ENCODE measurements at regions not wholly inside any gene's neighbourhood (a gene's known extent, or its start where the extent isn't known, plus 50 kb on each side); places are given as distances from the start of the nearest gene placed in this dataset.

- no peak for DNase-seq (ENCODE audit: low read depth, low spot score)
- in situ Hi-C loops (cut with HindIII; ENCODE audit: low pct_unique_long_range_greater_than_20kb, low sequenced_read_pairs): no loop called here
These were observed 133.6 kb upstream of the HMHB1 start for GRCh38 chr5:143678148-143678905.

- DNase-seq (ENCODE audit: low read depth, low spot score): no peak
- in situ Hi-C loops (cut with HindIII; ENCODE audit: low pct_unique_long_range_greater_than_20kb, low sequenced_read_pairs): no loop called here
These were observed 134.6 kb upstream of the HMHB1 start for GRCh38 chr5:143677403-143677802.

GRCh38 chr5:143676802-143677201, 135.2 kb upstream of the HMHB1 start:
- in situ Hi-C loops (cut with HindIII; ENCODE audit: low pct_unique_long_range_greater_than_20kb, low sequenced_read_pairs): no loop called here
- no peak for DNase-seq (ENCODE audit: low read depth, low spot score)

GRCh38 chr5:143674469-143674786, 137.5 kb upstream of the HMHB1 start:
- DNase-seq (ENCODE audit: low read depth, low spot score): no peak
- in situ Hi-C loops (cut with HindIII; ENCODE audit: low pct_unique_long_range_greater_than_20kb, low sequenced_read_pairs): no loop called here

GRCh38 chr5:143673676-143674468, 138.1 kb upstream of the HMHB1 start:
- DNase-seq (ENCODE audit: low read depth, low spot score): no peak
- in situ Hi-C loops (cut with HindIII; ENCODE audit: low pct_unique_long_range_greater_than_20kb, low sequenced_read_pairs): no loop called here

GRCh38 chr5:143672806-143673205, 139.2 kb upstream of the HMHB1 start:
- in situ Hi-C loops (cut with HindIII; ENCODE audit: low pct_unique_long_range_greater_than_20kb, low sequenced_read_pairs): no loop called here
- no peak for DNase-seq (ENCODE audit: low read depth, low spot score)

GRCh38 chr5:143671674-143672569, 140.0 kb upstream of the HMHB1 start:
- no peak for DNase-seq (ENCODE audit: low read depth, low spot score)
- in situ Hi-C loops (cut with HindIII; ENCODE audit: low pct_unique_long_range_greater_than_20kb, low sequenced_read_pairs): no loop called here

GRCh38 chr5:143671021-143671420, 140.9 kb upstream of the HMHB1 start:
- in situ Hi-C loops (cut with HindIII; ENCODE audit: low pct_unique_long_range_greater_than_20kb, low sequenced_read_pairs): no loop called here
- DNase-seq (ENCODE audit: low read depth, low spot score): no peak

GRCh38 chr5:143665866-143666265, 146.1 kb upstream of the HMHB1 start:
- DNase-seq (ENCODE audit: low read depth, low spot score): no peak
- in situ Hi-C loops (cut with HindIII; ENCODE audit: low pct_unique_long_range_greater_than_20kb, low sequenced_read_pairs): no loop called here

GRCh38 chr5:143664623-143665022, 147.3 kb upstream of the HMHB1 start:
- DNase-seq (ENCODE audit: low read depth, low spot score): no peak

GRCh38 chr5:143663872-143664271, 148.1 kb upstream of the HMHB1 start:
- in situ Hi-C loops (cut with HindIII; ENCODE audit: low pct_unique_long_range_greater_than_20kb, low sequenced_read_pairs): no loop called here
- no peak for DNase-seq (ENCODE audit: low read depth, low spot score)

More at GRCh38 chr5:143664623-143665022, 147.3 kb upstream of the HMHB1 start:
- in situ Hi-C loops (cut with HindIII; ENCODE audit: low pct_unique_long_range_greater_than_20kb, low sequenced_read_pairs): no loop called here

- DNase-seq (ENCODE audit: low read depth, low spot score): no peak
- in situ Hi-C loops (cut with HindIII; ENCODE audit: low pct_unique_long_range_greater_than_20kb, low sequenced_read_pairs): no loop called here
These were observed 149.9 kb upstream of the HMHB1 start for GRCh38 chr5:143662020-143662419.

- in situ Hi-C loops (cut with HindIII; ENCODE audit: low pct_unique_long_range_greater_than_20kb, low sequenced_read_pairs): no loop called here
- DNase-seq (ENCODE audit: low read depth, low spot score): no peak
These were observed 151.3 kb upstream of the HMHB1 start for GRCh38 chr5:143660625-143661024.

GRCh38 chr5:143659599-143660238, 152.2 kb upstream of the HMHB1 start:
- in situ Hi-C loops (cut with HindIII; ENCODE audit: low pct_unique_long_range_greater_than_20kb, low sequenced_read_pairs): no loop called here
- DNase-seq (ENCODE audit: low read depth, low spot score): no peak

- DNase-seq (ENCODE audit: low read depth, low spot score): no peak
- in situ Hi-C loops (cut with HindIII; ENCODE audit: low pct_unique_long_range_greater_than_20kb, low sequenced_read_pairs): no loop called here
These were observed 153.0 kb upstream of the HMHB1 start for GRCh38 chr5:143658956-143659355.

- no peak for DNase-seq (ENCODE audit: low read depth, low spot score)
- in situ Hi-C loops (cut with HindIII; ENCODE audit: low pct_unique_long_range_greater_than_20kb, low sequenced_read_pairs): no loop called here
These were observed 154.2 kb upstream of the HMHB1 start for GRCh38 chr5:143657647-143658285.

- in situ Hi-C loops (cut with HindIII; ENCODE audit: low pct_unique_long_range_greater_than_20kb, low sequenced_read_pairs): no loop called here
- no peak for DNase-seq (ENCODE audit: low read depth, low spot score)
These were observed 158.1 kb upstream of the HMHB1 start for GRCh38 chr5:143653766-143654282.

Measured in SK-MEL-5 (cell line).